ENCODE measurements at regions not wholly inside any gene's neighbourhood (a gene's known extent, or its start where the extent isn't known, plus 50 kb on each side); places are given as distances from the start of the nearest gene placed in this dataset.
A peak's percentile ranks its signal among the peaks of the same experiment; 100 is the strongest.
"Not testable (repeated sequence)": the region's sequence is repeated elsewhere in the genome, so short reads cannot be mapped to it uniquely, and the experiment has no call there.

GRCh38 chr16:5928476-5929065, 831.0 kb upstream of the EEF2KMT start:
- peak; percentile 25 for DNase-seq

- no peak for DNase-seq
Measured at GRCh38 chr16:5925850-5926249, 828.3 kb upstream of the EEF2KMT start.

- no peak for DNase-seq
Measured at GRCh38 chr16:5922686-5923085, 825.1 kb upstream of the EEF2KMT start.

GRCh38 chr16:5918567-5919130, 821.1 kb upstream of the EEF2KMT start:
- no peak for DNase-seq

- no peak for DNase-seq
Measured at GRCh38 chr16:5917436-5918195, 820.0 kb upstream of the EEF2KMT start.

- DNase-seq: no peak
Measured at GRCh38 chr16:5916711-5917191, 819.2 kb upstream of the EEF2KMT start.

- no peak for DNase-seq
Measured at GRCh38 chr16:5911241-5911640, 813.6 kb upstream of the EEF2KMT start.

GRCh38 chr16:5909556-5909955, 812.0 kb upstream of the EEF2KMT start:
- DNase-seq: not testable (repeated sequence)

GRCh38 chr16:5907544-5907943, 809.9 kb upstream of the EEF2KMT start:
- no peak for DNase-seq

- no peak for DNase-seq
Measured at GRCh38 chr16:5906351-5906750, 808.8 kb upstream of the EEF2KMT start.

- no peak for DNase-seq
Measured at GRCh38 chr16:5905935-5906334, 808.3 kb upstream of the EEF2KMT start.

GRCh38 chr16:5903832-5904231, 806.2 kb upstream of the EEF2KMT start:
- no peak for DNase-seq

GRCh38 chr16:5903153-5903552, 805.6 kb upstream of the EEF2KMT start:
- no peak for DNase-seq

GRCh38 chr16:5900046-5900445, 802.5 kb upstream of the EEF2KMT start:
- no peak for DNase-seq

GRCh38 chr16:5895976-5896375, 798.4 kb upstream of the EEF2KMT start:
- DNase-seq: peak; percentile 40

- no peak for DNase-seq
Measured at GRCh38 chr16:5895137-5895536, 797.5 kb upstream of the EEF2KMT start.

GRCh38 chr16:5891296-5891695, 793.7 kb upstream of the EEF2KMT start:
- DNase-seq: peak; percentile 26

- no peak for DNase-seq
Measured at GRCh38 chr16:5885521-5885920, 787.9 kb upstream of the EEF2KMT start.

GRCh38 chr16:5884996-5885395, 787.4 kb upstream of the EEF2KMT start:
- DNase-seq: no peak

GRCh38 chr16:5884339-5884738, 786.7 kb upstream of the EEF2KMT start:
- DNase-seq: no peak

GRCh38 chr16:5882087-5882640, 784.6 kb upstream of the EEF2KMT start:
- no peak for DNase-seq

GRCh38 chr16:5875416-5875815, 777.8 kb upstream of the EEF2KMT start:
- DNase-seq: no peak

- no peak for DNase-seq
Measured at GRCh38 chr16:5874899-5875298, 777.3 kb upstream of the EEF2KMT start.

- DNase-seq: no peak
Measured at GRCh38 chr16:5873221-5873620, 775.6 kb upstream of the EEF2KMT start.
